Panc1 (cell line): ENCODE measurements at regions not wholly inside any gene's neighbourhood (a gene's known extent, or its start where the extent isn't known, plus 50 kb on each side); places are given as distances from the start of the nearest gene placed in this dataset.

Source experiments
- ATAC-seq: fragments of 200-7000 bp; cut with Tn5 transposase; 2 replicates; pipeline ENCODE4 v1.9.1; 2020; ENCODE audit warnings: mild to moderate bottlenecking, moderate library complexity
- BruUV-seq: library from RNA; stranded (reverse); fragments of 400-500 nt; replicated peaks from 2 replicates; lab custom pipeline; 2021; lab: Mats Ljungman, UMichigan
- CTCF ChIA-PET: fragments of 300-600 bp; sonication (Branson Sonifier 250); formaldehyde crosslinking; loops from one replicate; lab custom pipeline; 2022; ENCODE audit warnings: antibody characterized with exemption; lab: Charles Lee
- POLR2A ChIA-PET: fragments of 300-600 bp; sonication (Branson Sonifier 250); formaldehyde crosslinking; loops from one replicate; lab custom pipeline; 2022; ENCODE audit warnings: antibody characterized with exemption; lab: Charles Lee
- DNase-seq: peaks from one replicate; pipeline ENCODE4 v3.0.0-alpha.2; 2010; ENCODE audit warnings: low read depth, low spot score
- H3K27ac ChIP-seq: 2 replicates; pipeline ENCODE4 v1.5.1; 2011; ENCODE audit warnings: mild to moderate bottlenecking, low read length, inconsistent platforms
- H3K27me3 ChIP-seq: fragments of 200-500 bp; sonication (Bioruptor generic); 2 replicates; pipeline ENCODE4 v1.6.0; 2014; ENCODE audit warnings: low read length, inconsistent platforms; ENCODE audit not compliant: control insufficient read depth, insufficient read depth
- H3K36me3 ChIP-seq: fragments of 200-500 bp; sonication (Bioruptor generic); 2 replicates; pipeline ENCODE4 v1.5.1; 2014; ENCODE audit warnings: inconsistent platforms, mild to moderate bottlenecking, low read length, moderate library complexity; ENCODE audit not compliant: control insufficient read depth, insufficient read depth
- H3K4me1 ChIP-seq: 2 replicates; pipeline ENCODE4 v1.5.1; 2011; ENCODE audit warnings: inconsistent platforms, mild to moderate bottlenecking, low read length, moderate library complexity; ENCODE audit not compliant: control insufficient read depth, insufficient read depth
- H3K4me3 ChIP-seq, 2 experiments: 2 replicates each; pipeline ENCODE4 v1.5.1; 2011 to 2012; ENCODE audit warnings: low read depth in 2 of 2, low read length in 2 of 2, mild to moderate bottlenecking in 2 of 2, inconsistent platforms in 1 of 2, moderate library complexity in 1 of 2
- H3K9me3 ChIP-seq: fragments of 200-500 bp; sonication (Bioruptor generic); 2 replicates; pipeline ENCODE4 v1.5.1; 2014; ENCODE audit warnings: low read depth, mild to moderate bottlenecking, inconsistent platforms, low read length, moderate library complexity; ENCODE audit not compliant: control insufficient read depth, insufficient read depth
- CTCF ChIP-seq: fragments of 450-650 bp; IDR thresholded peaks from 2 replicates; pipeline ENCODE4 v1.5.1; 2017; ENCODE audit warnings: mild to moderate bottlenecking
- POLR2AphosphoS5 ChIP-seq: IDR thresholded peaks from 2 replicates; pipeline ENCODE4 v1.6.1; 2012; ENCODE audit warnings: mild to moderate bottlenecking, low read depth, low read length, moderate library complexity
- REST ChIP-seq, 2 experiments: IDR thresholded peaks; 2 replicates each; pipeline ENCODE4 v1.6.1; 2011 to 2012; ENCODE audit warnings: low read depth in 2 of 2, control low read depth in 1 of 2, low read length in 1 of 2, mild to moderate bottlenecking in 1 of 2, moderate library complexity in 1 of 2; ENCODE audit not compliant: insufficient read depth in 1 of 2
- SIN3A ChIP-seq: IDR thresholded peaks from 2 replicates; pipeline ENCODE4 v1.6.1; 2012; ENCODE audit warnings: low read depth, mild to moderate bottlenecking, low read length, moderate library complexity, borderline replicate concordance; ENCODE audit not compliant: insufficient read depth
- TCF7L2 ChIP-seq: IDR thresholded peaks from 2 replicates; pipeline ENCODE4 v1.6.1; 2011; ENCODE audit warnings: mild to moderate bottlenecking, low read depth, low read length, inconsistent platforms
- in situ Hi-C: cut with HindIII; loops from 2 replicates; pipeline ENCODE4 v1.10.0; 2016; ENCODE audit warnings: low sequenced_read_pairs, low pct_unique_long_range_greater_than_20kb
- intact Hi-C: fragments of 100-400 bp; cut with micrococcal nuclease; formaldehyde crosslinking; loops from one replicate; pipeline ENCODE4 v1.10.0; 2022; ENCODE audit not compliant: unreplicated experiment

GRCh38 chr3:135800071-135800549 is 165.4 kb upstream of the PPP2R3A start:
- no peak for DNase-seq
- Histone ChIP-seq H3K4me3 (no peak overlapping the region), H3K27me3 (0 out of 2 replicates have a peak, but pooled peaks cover 2% of the 10 kb centered on the region), H3K36me3 (no peaks in the 10 kb centered on the region), H3K9me3 (no peaks in the 10 kb centered on the region), H3K4me1 (no peaks in the 10 kb centered on the region), H3K27ac (no peak overlapping the region)
- TF ChIP-seq TCF7L2 (no peak), POLR2AphosphoS5 (no peak), SIN3A (no peak), REST (IDR thresholded peaks at IDR 0.05; ENCODE audit: insufficient read depth in 1 of 2, low read depth in 2 of 2, low read length in 1 of 2) (no peak)
- no TSS peak for BruUV-seq
- in situ Hi-C loops (no loop called here), intact Hi-C loops (no loop called here)
- ATAC-seq = no peak
- ChIA-PET POLR2A (no interaction called here), CTCF (no interaction called here)

- in situ Hi-C loops = no loop called here
- no peak for ATAC-seq
Measured at GRCh38 chr3:135801018-135801417, 164.5 kb upstream of the PPP2R3A start.

More at GRCh38 chr3:135801018-135801417, 164.5 kb upstream of the PPP2R3A start:
- CTCF ChIA-PET = no interaction called here
- no peaks in the 10 kb centered on the region for H3K9me3 ChIP-seq
- no TSS peak for BruUV-seq
- no peak overlapping the region for H3K4me3 ChIP-seq
- 0 out of 2 replicates have a peak, but pooled peaks cover 2% of the 10 kb centered on the region for H3K27me3 ChIP-seq
- POLR2A ChIA-PET = no interaction called here
- no peaks in the 10 kb centered on the region for H3K4me1 ChIP-seq
- DNase-seq = no peak
- no peak overlapping the region for H3K27ac ChIP-seq
- TF ChIP-seq REST (IDR thresholded peaks at IDR 0.05; ENCODE audit: insufficient read depth in 1 of 2, low read depth in 2 of 2, low read length in 1 of 2) (no peak), CTCF (no peak), SIN3A (no peak), POLR2AphosphoS5 (no peak), TCF7L2 (no peak)
- intact Hi-C loops = no loop called here
- no peaks in the 10 kb centered on the region for H3K36me3 ChIP-seq
